HCT116 (cell line): ENCODE measurements at regions not wholly inside any gene's neighbourhood (a gene's known extent, or its start where the extent isn't known, plus 50 kb on each side); places are given as distances from the start of the nearest gene placed in this dataset.

Source experiments
- ATAC-seq: fragments of 200-7000 bp; cut with Tn5 transposase; 2 replicates; pipeline ENCODE4 v1.9.1; 2020; ENCODE audit warnings: mild to moderate bottlenecking, moderate library complexity
- BruUV-seq: library from RNA; stranded (reverse); fragments of 400-500 nt; replicated peaks from 2 replicates; lab custom pipeline; 2021; lab: Mats Ljungman, UMichigan
- CTCF ChIA-PET: fragments of 300-600 bp; sonication (Branson Sonifier 250); formaldehyde crosslinking; loops from one replicate; lab custom pipeline; 2021; ENCODE audit warnings: antibody characterized with exemption; lab: Charles Lee
- POLR2A ChIA-PET: fragments of 300-600, 350-600 bp; sonication (Branson Sonifier 250); formaldehyde crosslinking; loops from one replicate; lab custom pipeline; 2021; ENCODE audit warnings: antibody characterized with exemption; lab: Charles Lee
- RAD21 ChIA-PET, 2 experiments: fragments of 300-600 bp; sonication (Branson Sonifier 250); formaldehyde crosslinking; loops; one replicate each; lab custom pipeline; 2023; ENCODE audit warnings: low total read pairs in 2 of 2; ENCODE audit not compliant: uncharacterized antibody in 2 of 2, unreplicated experiment in 2 of 2, low non-redundant PET in 1 of 2; lab: Charles Lee
- DNase-seq: peaks from one replicate; pipeline ENCODE4 v3.0.0-alpha.2; 2010; ENCODE audit warnings: low read depth, low spot score
- H2AFZ ChIP-seq: fragments of 200-600 bp; shearing (Covaris generic), sonication (generic); 2 replicates; pipeline ENCODE4 v1.6.1; 2017; ENCODE audit warnings: low read depth, mixed run types, mixed read lengths, antibody characterized with exemption, low read length; ENCODE audit not compliant: poor library complexity, severe bottlenecking
- H3K27ac ChIP-seq: 2 replicates; pipeline ENCODE4 v1.5.1; 2012; ENCODE audit warnings: low read depth, low read length
- H3K27me3 ChIP-seq: fragments of 200-600 bp; sonication (generic); 2 replicates; pipeline ENCODE4 v1.6.1; 2016; ENCODE audit warnings: mixed run types, low read length, mixed read lengths; ENCODE audit not compliant: insufficient read depth
- H3K36me3 ChIP-seq, 2 experiments: fragments of 200-500 bp in 1 of 2; fragments of 200-600 bp in 1 of 2; sonication (Bioruptor generic) in 1 of 2; sonication (generic) in 1 of 2; 2 replicates each; pipeline versions ENCODE4 v1.5.1 to v1.6.1; 2014 to 2016; ENCODE audit warnings: low read length in 2 of 2, inconsistent platforms in 1 of 2, mixed read lengths in 1 of 2, mixed run types in 1 of 2; ENCODE audit not compliant: insufficient read depth in 2 of 2, control insufficient read depth in 1 of 2
- H3K4me1 ChIP-seq, 2 experiments: fragments of 200-600 bp in 1 of 2; sonication (generic) in 1 of 2; 2 replicates each; pipeline versions ENCODE4 v1.5.1 to v1.6.1; 2012 to 2017; ENCODE audit warnings: low read length in 2 of 2, inconsistent platforms in 1 of 2, mild to moderate bottlenecking in 1 of 2, mixed read lengths in 1 of 2, mixed run types in 1 of 2, moderate library complexity in 1 of 2; ENCODE audit not compliant: insufficient read depth in 2 of 2, control insufficient read depth in 1 of 2
- H3K4me2 ChIP-seq: fragments of 200-600 bp; sonication (generic); 2 replicates; pipeline ENCODE4 v1.6.1; 2017; ENCODE audit warnings: mixed run types, low read length, mixed read lengths
- H3K4me3 ChIP-seq, 2 experiments: fragments of 200-600 bp in 1 of 2; sonication (generic) in 1 of 2; replicated peaks in 1 of 2; 2 replicates each; pipeline ENCODE4 v1.5.1; 2011 to 2016; ENCODE audit warnings: low read length in 2 of 2, control low read depth in 1 of 2, low read depth in 1 of 2, mild to moderate bottlenecking in 1 of 2, mixed read lengths in 1 of 2, mixed run types in 1 of 2
- H3K79me2 ChIP-seq: fragments of 200-600 bp; sonication (generic); 2 replicates; pipeline ENCODE4 v1.6.1; 2017; ENCODE audit warnings: mild to moderate bottlenecking, mixed run types, low read length, moderate library complexity, mixed read lengths; ENCODE audit not compliant: insufficient read depth
- H3K9ac ChIP-seq: fragments of 200-600 bp; sonication (generic); 2 replicates; pipeline ENCODE4 v1.6.1; 2016; ENCODE audit warnings: low read length, mixed read lengths
- H3K9me2 ChIP-seq: fragments of 200-600 bp; sonication (generic), shearing (Covaris generic); 2 replicates; pipeline ENCODE4 v1.6.1; 2017; ENCODE audit warnings: mixed run types, mild to moderate bottlenecking, moderate library complexity; ENCODE audit not compliant: insufficient read depth
- H3K9me3 ChIP-seq, 2 experiments: fragments of 200-500 bp in 1 of 2; fragments of 200-600 bp in 1 of 2; sonication (Bioruptor generic) in 1 of 2; sonication (generic) in 1 of 2; 2 replicates each; pipeline ENCODE4 v1.6.1; 2014 to 2017; ENCODE audit warnings: low read length in 2 of 2, mixed read lengths in 2 of 2, inconsistent platforms in 1 of 2, low read depth in 1 of 2, mild to moderate bottlenecking in 1 of 2, mixed run types in 1 of 2, moderate library complexity in 1 of 2; ENCODE audit not compliant: control insufficient read depth in 1 of 2, insufficient read depth in 1 of 2
- H4K20me1 ChIP-seq: fragments of 200-600 bp; sonication (generic), shearing (Covaris generic); 2 replicates; pipeline ENCODE4 v1.6.1; 2017; ENCODE audit warnings: mixed run types, mild to moderate bottlenecking, moderate library complexity; ENCODE audit not compliant: insufficient read depth
- ATF3 ChIP-seq: IDR thresholded peaks from 2 replicates; pipeline ENCODE4 v1.6.1; 2012
- CEBPB ChIP-seq: IDR thresholded peaks from 2 replicates; pipeline ENCODE4 v1.6.1; 2012; ENCODE audit warnings: low read depth
- CTCF ChIP-seq, 3 experiments: fragments of 200-600 bp in 1 of 3; sonication (generic) in 1 of 3; IDR thresholded peaks in 2 of 3; conservative IDR thresholded peaks in 1 of 3; 2 replicates each; pipeline ENCODE4 v1.5.1; 2012 to 2017; ENCODE audit warnings: low read depth in 2 of 3, low read length in 2 of 3, antibody characterized with exemption in 1 of 3, borderline replicate concordance in 1 of 3, control low read depth in 1 of 3, mild to moderate bottlenecking in 1 of 3, mixed read lengths in 1 of 3, mixed run types in 1 of 3, moderate library complexity in 1 of 3; ENCODE audit not compliant: insufficient read depth in 1 of 3
- EGR1 ChIP-seq: IDR thresholded peaks from 2 replicates; pipeline ENCODE4 v1.6.1; 2012; ENCODE audit warnings: low read depth
- JUND ChIP-seq: IDR thresholded peaks from 2 replicates; pipeline ENCODE4 v1.6.1; 2012
- MAX ChIP-seq: IDR thresholded peaks from 2 replicates; pipeline ENCODE4 v1.6.1; 2012
- POLR2A ChIP-seq: IDR thresholded peaks from 2 replicates; pipeline ENCODE4 v1.7.0; 2011; ENCODE audit warnings: borderline replicate concordance; ENCODE audit not compliant: insufficient read depth, insufficient read length; ENCODE audit errors: extremely low read depth
- SIN3A ChIP-seq: IDR thresholded peaks from 2 replicates; pipeline ENCODE4 v1.6.1; 2012; ENCODE audit warnings: low read depth
- SP1 ChIP-seq: IDR thresholded peaks from 2 replicates; pipeline ENCODE4 v1.6.1; 2012; ENCODE audit warnings: low read depth
- TCF7L2 ChIP-seq: IDR thresholded peaks from 2 replicates; pipeline ENCODE4 v1.7.0; 2011; ENCODE audit warnings: borderline replicate concordance, inconsistent platforms; ENCODE audit not compliant: insufficient read depth, insufficient read length; ENCODE audit errors: extremely low read depth
- ZFX ChIP-seq: fragments of 450-650 bp; IDR thresholded peaks from 2 replicates; pipeline ENCODE4 v1.6.1; 2017
- ZNF274 ChIP-seq: fragments of 200-500 bp; sonication (Bioruptor generic); IDR thresholded peaks from 2 replicates; pipeline ENCODE4 v1.6.1; 2014; ENCODE audit warnings: mild to moderate bottlenecking, low read depth, low read length, inconsistent platforms
- intact Hi-C: fragments of 100-400 bp; cut with micrococcal nuclease; formaldehyde crosslinking; loops from 2 replicates; pipeline ENCODE4 v1.10.0; 2022

GRCh38 chr5:135194126-135194488, 160.1 kb upstream of the PITX1 start:
- H2AFZ ChIP-seq = no peak overlapping the region
- no peak overlapping the region for H3K4me3 ChIP-seq
- no peaks in the 10 kb centered on the region for H3K9me3 ChIP-seq
- ATAC-seq = no peak
- BruUV-seq = no TSS peak
- H3K4me1 ChIP-seq = peaks cover 2 to 12% of the 10 kb centered on the region in 2 experiments
- H3K27me3 ChIP-seq = no peaks in the 10 kb centered on the region
- no peak overlapping the region for H3K9ac ChIP-seq
- no peaks in the 10 kb centered on the region for H4K20me1 ChIP-seq
- POLR2A ChIA-PET = no interaction called here
- intact Hi-C loops = no loop called here
- no peak for TF ChIP-seq CEBPB
- TF ChIP-seq JUND = no peak
- no peak for TF ChIP-seq SP1
- H3K79me2 ChIP-seq = no peaks in the 10 kb centered on the region
- H3K4me2 ChIP-seq = no peak overlapping the region
- CTCF ChIA-PET = no interaction called here
- no peak overlapping the region for H3K27ac ChIP-seq
- no peaks in the 10 kb centered on the region for H3K36me3 ChIP-seq
- no peaks in the 10 kb centered on the region for H3K9me2 ChIP-seq
- RAD21 ChIA-PET = no interaction called here
- DNase-seq = no peak

GRCh38 chr5:135193213-135194125, 159.4 kb upstream of the PITX1 start:
- Histone ChIP-seq H3K79me2 (no peaks in the 10 kb centered on the region), H3K4me1 (peaks cover 2 to 12% of the 10 kb centered on the region in 2 experiments), H3K9ac (no peak overlapping the region), H3K27ac (no peak overlapping the region), H3K36me3 (no peaks in the 10 kb centered on the region), H3K4me3 (no peak overlapping the region), H3K9me3 (no peaks in the 10 kb centered on the region), H3K9me2 (no peaks in the 10 kb centered on the region), H3K4me2 (no peak overlapping the region), H3K27me3 (no peaks in the 10 kb centered on the region), H2AFZ (no peak overlapping the region)
- ChIA-PET RAD21 (no interaction called here), CTCF (interaction anchor here (3.0 kb wide), 1 partner anchor 275 kb away, joined by 22 read pairs; no protein-coding TSS in a partner anchor), POLR2A (no interaction called here)
- intact Hi-C loops = no loop called here
- BruUV-seq = no TSS peak
- ATAC-seq = no peak
- TF ChIP-seq ZNF274 (no peak), CTCF (IDR thresholded peaks at IDR 0.05 in 2 of 3, conservative IDR thresholded peaks at IDR 0.05 in 1 of 3; ENCODE audit: borderline replicate concordance in 1 of 3, insufficient read depth in 1 of 3, low read depth in 2 of 3, low read length in 2 of 3) (no peak), ATF3 (no peak), TCF7L2 (no peak), POLR2A (no peak), SP1 (no peak), CEBPB (no peak), SIN3A (no peak), MAX (no peak), JUND (no peak), EGR1 (no peak), ZFX (no peak)
- TF ChIP-seq, all 23 proteins: peak for 0
- no peaks in the 10 kb centered on the region for H4K20me1 ChIP-seq
- DNase-seq = no peak
